Ovary (tissue), 3 donors: ENCODE measurements at regions not wholly inside any gene's neighbourhood (a gene's known extent, or its start where the extent isn't known, plus 50 kb on each side); places are given as distances from the start of the nearest gene placed in this dataset.

Experiments
- CTCF ChIP-seq, 3 donors: fragments of 450-650 bp in 2 of 3; fragments of 200-600 bp in 1 of 3; IDR thresholded peaks; one replicate each; pipeline versions ENCODE4 v1.5.1 to v1.8.0; 2016 to 2022; ENCODE audit warnings: antibody characterized with exemption in 3 of 3, mild to moderate bottlenecking in 1 of 3
- EP300 ChIP-seq: sonication (generic); formaldehyde crosslinking; IDR thresholded peaks from one replicate; pipeline ENCODE4 v1.6.1; 2017; ENCODE audit warnings: antibody characterized with exemption
- POLR2A ChIP-seq: fragments of 450-650 bp; IDR thresholded peaks from one replicate; pipeline ENCODE4 v1.6.1; 2017; ENCODE audit warnings: antibody characterized with exemption, mild to moderate bottlenecking, moderate library complexity
- donor health status: DM: no; HTN: no; CAD: no.

GRCh38 chr13:103835052-103835451 is 768.8 kb upstream of the SLC10A2 start:
- no peak for TF ChIP-seq EP300
- TF ChIP-seq CTCF (IDR thresholded peaks at IDR 0.05): no peak
- no peak for TF ChIP-seq POLR2A
